Motor neuron (in vitro differentiated cells): ENCODE measurements at regions not wholly inside any gene's neighbourhood (a gene's known extent, or its start where the extent isn't known, plus 50 kb on each side); places are given as distances from the start of the nearest gene placed in this dataset.

Source experiments
- ATAC-seq, 8 experiments: fragments of 200-7000 bp; cut with Tn5 transposase; replicated peaks in 6 of 8; 2 replicates each; pipeline ENCODE4 v1.8.0; 2021; ENCODE audit warnings: mild to moderate bottlenecking in 8 of 8, moderate library complexity in 8 of 8
- H3K27ac ChIP-seq, 2 donors: fragments of 250-450 bp; sonication (Bioruptor Pico); 2 replicates each; pipeline ENCODE4 v1.9.0; 2021; ENCODE audit warnings: antibody characterized with exemption in 2 of 2, mild to moderate bottlenecking in 2 of 2, moderate library complexity in 1 of 2
- H3K4me1 ChIP-seq, 2 donors: fragments of 250-450 bp; sonication (Bioruptor Pico); replicated peaks in 1 of 2; 2 replicates each; pipeline ENCODE4 v1.6.1; 2021; ENCODE audit warnings: antibody characterized with exemption in 2 of 2, mild to moderate bottlenecking in 2 of 2, moderate library complexity in 1 of 2
- H3K4me3 ChIP-seq, 5 donors: fragments of 250-450 bp; sonication (Bioruptor Pico); 2 replicates each; pipeline ENCODE4 v1.9.0; 2021; ENCODE audit warnings: antibody characterized with exemption in 5 of 5, mild to moderate bottlenecking in 5 of 5, moderate library complexity in 4 of 5
- WGBS, 10 experiments: fragments of 450-650 bp; shearing (Covaris generic); methylation state at CpG; one replicate each; pipeline ENCODE4 v1.0.0; 2022; 5-methylcytosine and 5-hydroxymethylcytosine counted together
- in situ Hi-C, 9 experiments: fragments of 400-800 bp; cut with MboI; loops; one replicate each; pipeline ENCODE4 v1.15.0; 2021; ENCODE audit warnings: low sequenced_read_pairs in 9 of 9, low pct_unique_long_range_greater_than_20kb in 2 of 9; ENCODE audit not compliant: unreplicated experiment in 9 of 9

DNA sequence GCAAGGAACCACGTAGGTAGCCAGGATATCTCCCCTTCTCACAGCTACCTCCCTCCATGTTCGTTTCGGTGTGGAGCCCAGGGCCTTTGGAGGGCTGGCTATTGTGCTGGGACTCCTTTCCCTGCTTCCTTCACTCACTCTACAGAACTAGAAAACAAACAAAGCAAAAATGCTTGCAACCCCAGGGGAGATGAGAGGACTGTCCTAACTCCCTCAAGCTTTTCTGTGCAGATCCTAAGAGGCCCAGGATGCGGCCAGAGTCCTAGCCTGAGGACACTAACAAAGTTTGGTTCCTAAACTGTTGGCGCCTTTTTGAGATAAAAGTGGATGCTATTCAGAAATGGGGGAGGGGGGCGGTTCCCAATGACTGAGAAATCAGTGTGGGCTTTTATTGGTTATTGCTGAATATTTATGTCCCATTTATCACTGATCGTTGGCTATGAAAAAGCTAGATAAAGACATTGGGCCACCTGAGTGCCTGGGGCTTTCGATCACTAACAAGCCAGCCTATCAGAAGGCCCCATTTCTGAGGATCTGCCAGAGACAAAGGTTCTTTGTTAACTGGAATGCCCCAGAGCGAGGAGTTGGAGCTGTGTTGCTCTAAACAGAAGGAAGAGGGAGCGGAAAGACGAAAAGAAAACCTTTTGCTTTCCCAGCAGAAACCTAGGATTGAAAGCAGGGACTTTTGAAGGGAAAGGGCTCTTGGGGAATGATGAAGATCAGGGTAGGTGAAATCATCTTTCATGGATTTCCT, 95.2 kb upstream of the EGR2 start:
- no peaks in the 10 kb centered on the region for H3K4me1 ChIP-seq
- WGBS, 10 experiments: 50 to 88% (median 78%) methylated on average over 3 to 10 of the region's 11 CpGs; no CpG with 5 or more reads in 1 of the 10 experiments
- no peak overlapping the region for H3K27ac ChIP-seq
- in situ Hi-C loops: no loop called here
- no peak overlapping the region for H3K4me3 ChIP-seq
- no peak for ATAC-seq

DNA sequence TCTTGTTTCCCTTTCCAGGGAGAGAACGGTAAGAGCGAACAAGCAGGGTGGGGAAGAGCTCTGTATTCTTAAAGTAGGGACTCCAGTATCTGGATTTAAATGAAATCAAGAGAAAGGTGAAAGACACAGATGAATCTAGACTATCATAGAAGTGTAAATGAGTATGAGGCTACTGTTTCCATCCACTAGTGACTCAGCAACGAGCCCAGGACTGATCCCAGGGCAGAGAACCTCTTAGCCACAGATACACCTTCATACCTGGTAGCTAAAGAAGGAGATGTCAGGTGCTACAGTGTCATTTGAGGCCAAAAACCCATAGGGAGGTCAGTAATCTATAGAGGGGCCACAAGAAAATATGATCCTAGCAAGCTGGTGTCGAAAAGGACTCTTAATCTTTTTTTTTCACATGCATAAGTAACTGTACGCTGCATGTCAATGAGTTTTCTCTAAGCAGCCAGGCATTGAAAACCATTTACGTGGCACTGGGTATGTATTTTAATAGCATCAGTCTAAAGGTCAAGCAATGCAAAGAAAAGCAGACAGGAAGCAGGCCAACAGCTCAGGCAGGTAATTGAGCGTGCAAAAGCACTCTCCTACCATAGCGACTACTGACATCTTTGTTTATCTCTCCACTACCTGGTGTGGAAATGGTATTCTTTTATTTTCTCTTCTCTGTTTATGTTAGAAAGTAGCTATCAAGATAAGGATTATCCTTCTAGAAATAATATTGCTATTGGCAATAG, 91.5 kb upstream of the EGR2 start:
- H3K4me3 ChIP-seq: no peak overlapping the region
- H3K27ac ChIP-seq: no peak overlapping the region
- 54 to 100% (median 70%) methylated on average over 3 to 8 of the region's 8 CpGs; no CpG with 5 or more reads in 1 of the 10 experiments for WGBS, 10 experiments
- ATAC-seq: peak in 2 of 8 experiments; percentile 9 to 26
- in situ Hi-C loops: no loop called here
- no peaks in the 10 kb centered on the region for H3K4me1 ChIP-seq

- no peak for ATAC-seq
- in situ Hi-C loops: no loop called here
- 39 to 93% (median 78%) methylated on average over 2 to 5 of the region's 5 CpGs for WGBS, 10 experiments
- no peak overlapping the region for H3K27ac ChIP-seq
- H3K4me3 ChIP-seq: no peak overlapping the region
- no peaks in the 10 kb centered on the region for H3K4me1 ChIP-seq
Measured at GRCh38 chr10:62904281-62904875, 88.2 kb upstream of the EGR2 start.

GRCh38 chr10:62903828-62904227, 87.7 kb upstream of the EGR2 start:
- H3K4me3 ChIP-seq: no peak overlapping the region
- in situ Hi-C loops: no loop called here
- no peak overlapping the region for H3K27ac ChIP-seq
- peak in 2 of 8 experiments; percentile 87 to 93 for ATAC-seq
- no peaks in the 10 kb centered on the region for H3K4me1 ChIP-seq
- WGBS, 10 experiments: 0 to 100% (median 22%) methylated on average over 1 of the region's 1 CpG; no CpG with 5 or more reads in 2 of the 10 experiments

GRCh38 chr10:62900829-62901571, 84.8 kb upstream of the EGR2 start:
- no peak for ATAC-seq
- H3K27ac ChIP-seq: no peak overlapping the region
- no peak overlapping the region for H3K4me3 ChIP-seq
- 40 to 100% (median 82%) methylated on average over 1 to 4 of the region's 4 CpGs for WGBS, 10 experiments
- in situ Hi-C loops: no loop called here
- no peaks in the 10 kb centered on the region for H3K4me1 ChIP-seq

DNA sequence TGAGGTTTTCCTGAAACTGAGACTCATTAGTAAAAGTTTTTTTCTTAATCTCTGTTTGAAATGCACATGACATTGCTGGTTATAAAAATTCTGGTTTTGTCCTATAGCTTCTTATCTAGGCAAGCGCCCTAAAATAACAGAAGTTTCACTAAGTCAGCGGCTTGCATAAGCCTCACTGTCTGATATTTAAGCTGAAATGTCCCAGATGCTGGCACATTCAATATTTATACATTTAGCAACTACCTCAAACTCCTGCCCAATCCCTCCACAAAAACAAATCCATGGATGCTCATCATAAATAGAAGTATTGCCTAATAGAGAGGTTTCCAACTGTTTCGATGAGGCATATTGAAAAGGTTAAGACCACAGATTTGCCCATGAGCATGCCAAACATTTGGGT, 83.1 kb upstream of the EGR2 start:
- Histone ChIP-seq H3K27ac (no peak overlapping the region), H3K4me1 (no peaks in the 10 kb centered on the region), H3K4me3 (no peak overlapping the region)
- WGBS, 10 experiments: 17 to 100% (median 82%) methylated on average over 1 to 3 of the region's 3 CpGs; no CpG with 5 or more reads in 1 of the 10 experiments
- in situ Hi-C loops: no loop called here
- no peak for ATAC-seq

GRCh38 chr10:62895063-62895462, 78.9 kb upstream of the EGR2 start:
- peak in 1 of 8 experiments; percentile 35 for ATAC-seq
- in situ Hi-C loops: no loop called here
- 11 to 72% (median 43%) methylated on average over 1 to 4 of the region's 4 CpGs; no CpG with 5 or more reads in 4 of the 10 experiments for WGBS, 10 experiments

DNA sequence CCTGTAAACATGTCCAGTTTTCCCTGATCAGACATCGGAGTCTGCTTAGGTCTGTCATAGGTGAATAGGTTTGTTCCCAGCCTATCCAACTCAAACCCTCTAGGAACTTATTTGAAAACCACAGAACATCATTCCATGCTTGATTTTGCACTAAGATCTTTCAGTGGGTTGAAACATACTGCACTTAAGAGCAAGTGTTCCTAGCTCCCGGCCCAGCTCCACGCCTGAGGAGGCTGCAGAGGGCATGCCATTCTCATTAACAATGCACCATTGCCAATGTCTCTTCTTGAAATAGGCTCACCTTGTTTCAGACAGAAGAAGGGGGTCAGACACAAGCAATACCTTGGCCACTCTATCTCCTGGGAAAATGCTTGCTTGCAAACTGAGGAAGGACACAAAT, 78.0 kb upstream of the EGR2 start:
- no peak overlapping the region for H3K27ac ChIP-seq
- WGBS, 10 experiments: 60 to 100% (median 96%) methylated on average over 1 to 3 of the region's 3 CpGs; no CpG with 5 or more reads in 4 of the 10 experiments
- in situ Hi-C loops: no loop called here
- H3K4me1 ChIP-seq: no peaks in the 10 kb centered on the region
- no peak overlapping the region for H3K4me3 ChIP-seq
- no peak for ATAC-seq

More at GRCh38 chr10:62895063-62895462, 78.9 kb upstream of the EGR2 start:
- Histone ChIP-seq H3K27ac (no peak overlapping the region), H3K4me3 (no peak overlapping the region), H3K4me1 (no peaks in the 10 kb centered on the region)

GRCh38 chr10:62893036-62893435, 76.9 kb upstream of the EGR2 start:
- 20 to 100% (median 100%) methylated on average over 1 of the region's 1 CpG; no CpG with 5 or more reads in 7 of the 10 experiments for WGBS, 10 experiments
- H3K4me3 ChIP-seq: no peak overlapping the region
- no peak for ATAC-seq
- H3K27ac ChIP-seq: no peak overlapping the region
- in situ Hi-C loops: no loop called here
- no peaks in the 10 kb centered on the region for H3K4me1 ChIP-seq

- no peak overlapping the region for H3K27ac ChIP-seq
- in situ Hi-C loops: no loop called here
- ATAC-seq: no peak
- no peak overlapping the region for H3K4me3 ChIP-seq
- 67 to 100% (median 83%) methylated on average over 1 to 2 of the region's 2 CpGs; no CpG with 5 or more reads in 3 of the 10 experiments for WGBS, 10 experiments
- H3K4me1 ChIP-seq: peaks cover 0 to 7% of the 10 kb centered on the region in 2 donors
Measured at GRCh38 chr10:62890395-62890794, 74.2 kb upstream of the EGR2 start.

DNA sequence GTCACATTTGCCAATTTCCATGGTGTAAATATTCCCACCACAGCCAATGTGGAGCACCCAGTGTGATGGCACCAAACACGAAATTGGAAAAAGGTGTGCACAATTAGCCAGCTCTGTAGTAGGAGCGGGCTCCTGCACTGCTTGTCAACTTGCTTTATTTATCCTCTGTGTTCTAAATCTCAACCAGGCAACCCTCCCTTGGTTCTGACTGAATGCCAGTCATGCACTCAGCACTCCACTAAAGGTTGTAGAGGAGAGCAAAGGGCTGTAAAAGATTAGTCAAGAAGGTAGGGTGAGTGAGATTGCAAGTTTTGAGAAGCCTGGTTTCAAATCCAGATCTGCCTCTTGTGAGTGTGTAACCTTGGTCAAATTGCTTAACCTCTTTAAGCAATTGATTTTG, 71.5 kb upstream of the EGR2 start:
- in situ Hi-C loops: no loop called here
- Histone ChIP-seq H3K27ac (no peak overlapping the region), H3K4me3 (no peak overlapping the region), H3K4me1 (peaks cover 0 to 9% of the 10 kb centered on the region in 2 donors)
- ATAC-seq: no peak
- 80 to 100% (median 94%) methylated on average over 1 to 2 of the region's 2 CpGs; no CpG with 5 or more reads in 6 of the 10 experiments for WGBS, 10 experiments

- peaks cover 0 to 9% of the 10 kb centered on the region in 2 donors for H3K4me1 ChIP-seq
- H3K27ac ChIP-seq: no peak overlapping the region
- in situ Hi-C loops: no loop called here
- WGBS, 10 experiments: 7 to 76% (median 44%) methylated on average over 2 to 7 of the region's 7 CpGs; no CpG with 5 or more reads in 3 of the 10 experiments
- ATAC-seq: peak in 5 of 8 experiments; percentile 6 to 69 (median 26)
- H3K4me3 ChIP-seq: no peak overlapping the region
Measured at GRCh38 chr10:62885684-62886461, 69.7 kb upstream of the EGR2 start.
